ENCODE measurements at regions not wholly inside any gene's neighbourhood (a gene's known extent, or its start where the extent isn't known, plus 50 kb on each side); places are given as distances from the start of the nearest gene placed in this dataset.

DNA sequence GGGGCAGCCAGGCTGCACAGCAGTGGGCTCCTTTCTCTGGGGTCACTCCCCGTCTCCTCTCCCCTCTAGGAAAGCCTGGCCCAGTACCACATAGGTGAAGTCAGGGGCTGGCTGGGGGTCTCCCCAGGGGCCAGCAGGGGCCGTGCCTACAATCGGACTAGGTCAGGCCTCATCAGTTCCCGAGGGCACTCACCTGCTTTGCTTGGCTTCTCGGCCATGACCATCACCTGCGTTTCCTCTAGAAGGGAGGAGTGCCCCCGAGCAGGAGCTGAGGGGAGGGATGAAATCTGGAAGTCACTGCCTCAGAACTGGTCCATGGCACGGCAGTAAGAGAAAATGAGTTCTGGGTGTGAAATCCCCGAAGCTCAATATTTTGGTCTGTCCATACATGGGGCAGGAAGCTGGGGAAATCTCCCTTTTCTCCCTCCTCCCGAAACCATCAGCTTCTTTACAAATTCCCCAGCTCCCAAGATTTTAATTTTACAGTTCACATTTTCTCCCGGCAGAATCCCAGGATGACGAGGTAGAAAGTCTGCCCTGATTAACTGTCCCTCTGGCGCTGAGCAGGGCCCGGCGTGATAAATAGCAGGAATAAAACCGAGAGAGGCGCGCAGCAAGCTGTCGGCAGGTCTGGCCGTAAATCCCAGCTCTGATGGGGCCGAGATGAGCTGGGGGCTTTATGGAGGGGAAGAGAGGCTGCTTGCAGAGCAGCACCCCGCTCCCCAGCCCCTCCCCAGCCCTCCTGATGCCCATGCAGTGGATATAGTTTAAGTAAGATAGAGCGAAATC, 172.1 kb downstream of the RBFOX3 start:
- intact Hi-C loops (cut with DNase I): no loop called here
- TF ChIP-seq POLR2AphosphoS5 (IDR thresholded peaks at IDR 0.05): no peak
- TF ChIP-seq CTCF (IDR thresholded peaks at IDR 0.05): no peak
- TF ChIP-seq POLR2A (IDR thresholded peaks at IDR 0.05): no peak
- H3K9me3 ChIP-seq: no peaks in the 10 kb centered on the region
- H3K4me1 ChIP-seq (replicated peaks): no peaks in the 10 kb centered on the region
- no peak overlapping the region for H3K27ac ChIP-seq
- no peaks in the 10 kb centered on the region for H3K36me3 ChIP-seq
- peaks cover 2% of the 10 kb centered on the region for H3K27me3 ChIP-seq (replicated peaks; ENCODE audit: insufficient read depth)
- no peak for DNase-seq (ENCODE audit: low spot score)
- H3K4me3 ChIP-seq: no peak overlapping the region
- WGBS: 52% methylated on average over 23 of the region's 23 CpGs

GRCh38 chr17:79438058-79438457, 172.8 kb downstream of the RBFOX3 start:
- H3K36me3 ChIP-seq: no peaks in the 10 kb centered on the region
- no peak for DNase-seq (ENCODE audit: low spot score)
- no peaks in the 10 kb centered on the region for H3K9me3 ChIP-seq
- WGBS: 66% methylated on average over 4 of the region's 4 CpGs
- H3K27me3 ChIP-seq (replicated peaks; ENCODE audit: insufficient read depth): peaks cover 2% of the 10 kb centered on the region
- TF ChIP-seq CTCF (IDR thresholded peaks at IDR 0.05): no peak
- no peak for TF ChIP-seq POLR2A (IDR thresholded peaks at IDR 0.05)
- no peak for TF ChIP-seq POLR2AphosphoS5 (IDR thresholded peaks at IDR 0.05)
- no peak overlapping the region for H3K4me3 ChIP-seq
- no peak overlapping the region for H3K27ac ChIP-seq
- H3K4me1 ChIP-seq (replicated peaks): no peaks in the 10 kb centered on the region
- intact Hi-C loops (cut with DNase I): no loop called here

DNA sequence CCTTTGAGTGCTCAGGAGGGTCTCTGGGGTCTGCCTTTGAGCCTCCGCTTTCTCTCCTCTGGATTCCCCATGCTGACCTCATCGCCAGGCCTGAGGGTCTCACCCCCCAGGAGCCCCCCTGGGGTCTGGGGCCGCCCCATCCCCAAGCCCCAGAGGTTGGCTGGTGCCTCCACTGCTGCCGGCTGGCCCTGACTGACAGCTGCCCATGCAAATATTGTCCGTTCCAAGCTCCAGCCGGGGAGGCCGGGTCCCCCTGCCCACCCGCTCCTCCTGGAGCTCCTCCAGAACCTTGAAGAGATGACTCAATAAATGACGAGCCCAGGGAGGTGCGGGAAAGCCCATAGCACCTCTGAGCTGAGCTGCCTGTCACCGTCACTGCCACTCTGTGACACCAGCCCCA, 173.8 kb downstream of the RBFOX3 start:
- Histone ChIP-seq H3K9me3 (no peaks in the 10 kb centered on the region), H3K27me3 (replicated peaks; ENCODE audit: insufficient read depth) (peaks cover 2% of the 10 kb centered on the region), H3K36me3 (no peaks in the 10 kb centered on the region), H3K27ac (no peak overlapping the region), H3K4me3 (no peak overlapping the region), H3K4me1 (replicated peaks) (no peaks in the 10 kb centered on the region)
- intact Hi-C loops (cut with DNase I): no loop called here
- no peak for TF ChIP-seq CTCF (IDR thresholded peaks at IDR 0.05)
- TF ChIP-seq POLR2AphosphoS5 (IDR thresholded peaks at IDR 0.05): no peak
- TF ChIP-seq POLR2A (IDR thresholded peaks at IDR 0.05): no peak
- WGBS: 74% methylated on average over 11 of the region's 11 CpGs
- DNase-seq (ENCODE audit: low spot score): no peak

DNA sequence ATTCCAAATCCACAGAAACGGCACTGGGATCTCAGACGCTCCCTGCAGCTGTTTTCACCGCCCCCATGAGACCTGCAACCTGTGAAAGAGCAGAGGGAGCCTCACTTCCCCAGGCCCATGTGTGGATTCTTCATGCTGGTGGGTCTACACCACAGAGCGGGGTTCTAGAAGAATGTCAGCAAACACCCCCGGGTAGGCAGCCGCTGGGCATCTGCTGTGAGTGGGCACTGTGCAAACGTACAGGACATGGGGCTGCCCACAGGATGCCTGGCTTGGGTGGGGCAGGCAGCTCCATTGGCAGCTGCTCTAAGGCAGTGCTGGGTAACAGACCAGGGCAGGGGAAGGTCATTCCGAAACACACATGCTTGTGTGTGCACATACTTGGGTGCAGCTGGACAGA, 174.9 kb downstream of the RBFOX3 start:
- H3K27me3 ChIP-seq (replicated peaks; ENCODE audit: insufficient read depth): peaks cover 2% of the 10 kb centered on the region
- 70% methylated on average over 8 of the region's 8 CpGs for WGBS

More for the DNA sequence above, 174.9 kb downstream of the RBFOX3 start:
- H3K36me3 ChIP-seq: no peaks in the 10 kb centered on the region
- H3K9me3 ChIP-seq: no peaks in the 10 kb centered on the region
- TF ChIP-seq POLR2AphosphoS5 (IDR thresholded peaks at IDR 0.05) (no peak), CTCF (IDR thresholded peaks at IDR 0.05) (no peak), POLR2A (IDR thresholded peaks at IDR 0.05) (no peak)
- no peak for DNase-seq (ENCODE audit: low spot score)
- H3K4me3 ChIP-seq: no peak overlapping the region
- intact Hi-C loops (cut with DNase I): no loop called here
- no peak overlapping the region for H3K27ac ChIP-seq
- no peaks in the 10 kb centered on the region for H3K4me1 ChIP-seq (replicated peaks)

Measured in prostate gland (tissue), 2 donors.